ENCODE measurements at regions not wholly inside any gene's neighbourhood (a gene's known extent, or its start where the extent isn't known, plus 50 kb on each side); places are given as distances from the start of the nearest gene placed in this dataset.
A peak's percentile ranks its signal among the peaks of the same experiment; 100 is the strongest.

DNA sequence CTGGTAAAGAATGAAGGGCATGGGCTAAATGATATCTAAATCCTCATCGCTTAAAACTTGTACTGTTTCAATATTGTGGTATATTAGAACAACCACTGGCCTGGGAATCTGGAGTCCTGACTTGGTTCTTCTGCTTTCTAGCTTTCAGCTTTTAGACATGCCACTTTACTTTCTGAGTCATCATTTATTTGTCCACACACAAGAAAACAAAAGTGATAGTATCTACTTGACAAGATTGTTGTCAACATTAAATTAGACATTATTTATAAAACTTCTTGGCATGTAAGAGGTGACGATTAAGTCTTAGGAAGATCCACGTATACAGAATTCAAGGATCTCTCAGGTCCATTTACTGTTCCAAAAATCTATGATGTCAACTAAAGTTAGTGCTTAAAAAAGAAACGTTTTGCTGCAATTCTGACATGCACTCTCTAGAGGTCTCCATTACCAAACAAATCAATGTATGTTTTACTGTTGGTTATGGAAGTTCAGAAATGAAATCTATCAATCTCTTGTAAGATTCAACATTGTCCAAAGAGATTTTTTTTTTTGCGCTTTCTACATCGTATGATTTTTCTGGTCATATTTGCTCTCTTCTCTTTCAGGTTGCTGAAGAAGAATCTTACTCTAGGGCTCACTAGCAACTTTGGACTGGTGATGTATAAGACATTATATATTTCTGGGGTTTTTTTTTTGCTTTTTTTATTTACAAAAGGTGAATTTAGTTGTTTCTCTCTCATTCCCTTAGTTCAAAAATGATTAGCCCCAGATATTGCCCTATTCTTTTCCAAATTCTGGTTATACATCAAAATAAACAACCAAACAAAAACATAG is 53.6 kb upstream of the DYNC1I1 start:
- no peak overlapping the region for H3K27ac Mint-ChIP-seq (ENCODE audit: unreplicated experiment)
- H3K36me3 Mint-ChIP-seq (ENCODE audit: insufficient read depth, unreplicated experiment): no peaks in the 10 kb centered on the region
- no peak overlapping the region for H3K4me3 ChIP-seq (ENCODE audit: low read depth, low read length)
- peak in 1 of 2 experiments; percentile 10 for DNase-seq
- H3K9me3 ChIP-seq: no peaks in the 10 kb centered on the region
- no peaks in the 10 kb centered on the region for H3K4me1 ChIP-seq
- BruUV-seq (replicated peaks): no TSS peak
- no peaks in the 10 kb centered on the region for H3K9me3 Mint-ChIP-seq (ENCODE audit: unreplicated experiment)
- no peaks in the 10 kb centered on the region for H3K36me3 ChIP-seq (ENCODE audit: control insufficient read depth, insufficient read depth, low read length)
- peaks cover 11% of the 10 kb centered on the region for H3K27me3 Mint-ChIP-seq (ENCODE audit: insufficient read depth, unreplicated experiment)
- ChIA-PET CTCF (interaction anchor here (0.7 kb wide), 1 partner anchor 41 kb away, joined by 3 read pairs; no protein-coding TSS in a partner anchor), POLR2A (no interaction called here)
- H3K4me3 Mint-ChIP-seq (ENCODE audit: unreplicated experiment): no peak overlapping the region
- H3K4me1 Mint-ChIP-seq (ENCODE audit: low read depth, unreplicated experiment): no peaks in the 10 kb centered on the region
- no peaks in the 10 kb centered on the region; the same call in 1 of the 2 replicates for H3K27me3 ChIP-seq (replicated peaks; ENCODE audit: control insufficient read depth, insufficient read depth, low read length)
- intact Hi-C loops (cut with micrococcal nuclease; ENCODE audit: unreplicated experiment): loop anchor here (1.0 kb wide), 1 partner anchor 153 kb away; no protein-coding TSS in a partner anchor
- peak; percentile 23 to 43 for TF ChIP-seq CTCF (IDR thresholded peaks at IDR 0.05; ENCODE audit: insufficient read depth in 1 of 2, low read depth in 1 of 2, low read length in 1 of 2, severe bottlenecking in 1 of 2, unreplicated experiment in 1 of 2)

- no peaks in the 10 kb centered on the region for H3K36me3 ChIP-seq (ENCODE audit: control insufficient read depth, insufficient read depth, low read length)
- CTCF ChIA-PET: interaction anchor here (0.6 kb wide), 1 partner anchor 130 kb away, joined by 3 read pairs; no protein-coding TSS in a partner anchor
- Mint-ChIP-seq H3K36me3 (ENCODE audit: insufficient read depth, unreplicated experiment) (no peaks in the 10 kb centered on the region), H3K4me1 (ENCODE audit: low read depth, unreplicated experiment) (peaks cover under 1% of the 10 kb centered on the region), H3K9me3 (ENCODE audit: unreplicated experiment) (peaks cover 9% of the 10 kb centered on the region), H3K27me3 (ENCODE audit: insufficient read depth, unreplicated experiment) (peaks cover 9% of the 10 kb centered on the region), H3K4me3 (ENCODE audit: unreplicated experiment) (no peak overlapping the region), H3K27ac (ENCODE audit: unreplicated experiment) (no peak overlapping the region)
- no peaks in the 10 kb centered on the region; the same call in 1 of the 2 replicates for H3K27me3 ChIP-seq (replicated peaks; ENCODE audit: control insufficient read depth, insufficient read depth, low read length)
- DNase-seq: no peak
- BruUV-seq (replicated peaks): no TSS peak
- no peaks in the 10 kb centered on the region for H3K9me3 ChIP-seq
- intact Hi-C loops (cut with micrococcal nuclease; ENCODE audit: unreplicated experiment): no loop called here
- no peak overlapping the region for H3K4me3 ChIP-seq (ENCODE audit: low read depth, low read length)
- POLR2A ChIA-PET: no interaction called here
- no peaks in the 10 kb centered on the region for H3K4me1 ChIP-seq
- TF ChIP-seq CTCF (IDR thresholded peaks at IDR 0.05; ENCODE audit: insufficient read depth in 1 of 2, low read depth in 1 of 2, low read length in 1 of 2, severe bottlenecking in 1 of 2, unreplicated experiment in 1 of 2): no peak
Observed at GRCh38 chr7:95716357-95717122, 55.8 kb upstream of the DYNC1I1 start.

- no TSS peak for BruUV-seq (replicated peaks)
- intact Hi-C loops (cut with micrococcal nuclease; ENCODE audit: unreplicated experiment): no loop called here
- TF ChIP-seq CTCF (IDR thresholded peaks at IDR 0.05; ENCODE audit: insufficient read depth in 1 of 2, low read depth in 1 of 2, low read length in 1 of 2, severe bottlenecking in 1 of 2, unreplicated experiment in 1 of 2): no peak
- Histone ChIP-seq H3K27me3 (replicated peaks; ENCODE audit: control insufficient read depth, insufficient read depth, low read length) (no peaks in the 10 kb centered on the region; the same call in 1 of the 2 replicates), H3K4me3 (ENCODE audit: low read depth, low read length) (no peak overlapping the region), H3K9me3 (no peaks in the 10 kb centered on the region), H3K4me1 (no peaks in the 10 kb centered on the region), H3K36me3 (ENCODE audit: control insufficient read depth, insufficient read depth, low read length) (no peaks in the 10 kb centered on the region)
- no peaks in the 10 kb centered on the region for H3K36me3 Mint-ChIP-seq (ENCODE audit: insufficient read depth, unreplicated experiment)
- ChIA-PET CTCF (no interaction called here), POLR2A (no interaction called here)
- H3K4me3 Mint-ChIP-seq (ENCODE audit: unreplicated experiment): no peak overlapping the region
- DNase-seq: no peak
- peaks cover 15% of the 10 kb centered on the region for H3K9me3 Mint-ChIP-seq (ENCODE audit: unreplicated experiment)
- no peak overlapping the region for H3K27ac Mint-ChIP-seq (ENCODE audit: unreplicated experiment)
- H3K4me1 Mint-ChIP-seq (ENCODE audit: low read depth, unreplicated experiment): peaks cover 5% of the 10 kb centered on the region
- peaks cover 3% of the 10 kb centered on the region for H3K27me3 Mint-ChIP-seq (ENCODE audit: insufficient read depth, unreplicated experiment)
Observed at GRCh38 chr7:95715274-95715673, 57.1 kb upstream of the DYNC1I1 start.
